ENCODE measurements at regions not wholly inside any gene's neighbourhood (a gene's known extent, or its start where the extent isn't known, plus 50 kb on each side); places are given as distances from the start of the nearest gene placed in this dataset.

DNA sequence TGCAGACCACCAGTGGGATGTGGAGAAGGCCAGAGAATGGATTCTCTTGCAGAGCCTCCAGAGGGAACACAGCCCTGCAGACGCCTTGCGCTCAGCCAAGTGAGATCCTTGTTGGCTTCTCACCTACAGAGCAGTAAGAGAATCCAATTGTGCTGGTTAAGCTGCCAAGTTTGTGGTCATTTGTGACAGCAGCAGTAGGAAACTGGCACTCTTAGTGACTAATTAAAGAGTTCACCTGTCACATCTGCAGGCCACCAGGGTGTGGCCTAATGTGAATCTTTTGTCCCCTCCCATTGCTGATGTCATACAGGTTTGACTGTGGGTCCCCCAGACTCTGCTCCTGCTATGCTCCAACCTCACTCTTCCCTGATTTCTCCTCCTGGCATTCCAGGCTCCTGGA is 235.9 kb downstream of the TFCP2L1 start:
- ChIA-PET POLR2A (no interaction called here), CTCF (no interaction called here)
- intact Hi-C loops (cut with micrococcal nuclease), result no loop called here
- Mint-ChIP-seq H3K9me3 (peaks cover 0 to 6% (median 0%) of the 10 kb centered on the region in 11 donors), H3K27me3 (peaks cover 0 to 14% (median 8%) of the 10 kb centered on the region in 5 donors), H3K36me3 (peaks cover 0 to 4% (median 0%) of the 10 kb centered on the region in 5 donors), H3K4me1 (no peaks in the 10 kb centered on the region), H3K27ac (no peak overlapping the region), H3K4me3 (no peak overlapping the region)
- Histone ChIP-seq H3K9me3 (ENCODE audit: control insufficient read depth in 2 of 3, low read length in 3 of 3) (no peaks in the 10 kb centered on the region), H3K27ac (ENCODE audit: low read depth, low read length) (no peak overlapping the region), H3K27me3 (ENCODE audit: control insufficient read depth in 2 of 2, insufficient read depth in 2 of 2, low read length in 2 of 2) (no peaks in the 10 kb centered on the region), H3K36me3 (ENCODE audit: control insufficient read depth in 2 of 3, insufficient read depth in 3 of 3, low read length in 3 of 3) (no peaks in the 10 kb centered on the region), H3K4me3 (ENCODE audit: low read length) (no peak overlapping the region), H3K4me1 (ENCODE audit: control insufficient read depth in 2 of 2, insufficient read depth in 2 of 2, low read length in 2 of 2) (no peaks in the 10 kb centered on the region)
- DNase-seq (no peak), ATAC-seq (no peak)

- Histone ChIP-seq H3K4me1 (ENCODE audit: control insufficient read depth in 2 of 2, insufficient read depth in 2 of 2, low read length in 2 of 2) (no peaks in the 10 kb centered on the region), H3K27me3 (ENCODE audit: control insufficient read depth in 2 of 2, insufficient read depth in 2 of 2, low read length in 2 of 2) (no peaks in the 10 kb centered on the region), H3K9me3 (ENCODE audit: control insufficient read depth in 2 of 3, low read length in 3 of 3) (no peaks in the 10 kb centered on the region), H3K36me3 (ENCODE audit: control insufficient read depth in 2 of 3, insufficient read depth in 3 of 3, low read length in 3 of 3) (no peaks in the 10 kb centered on the region), H3K4me3 (ENCODE audit: low read length) (no peak overlapping the region), H3K27ac (ENCODE audit: low read depth, low read length) (no peak overlapping the region)
- ATAC-seq (no peak), DNase-seq (no peak)
- Mint-ChIP-seq H3K4me1 (no peaks in the 10 kb centered on the region), H3K9me3 (peaks cover 0 to 7% (median under 1%) of the 10 kb centered on the region in 11 donors), H3K27me3 (peaks cover 0 to 14% (median 8%) of the 10 kb centered on the region in 5 donors), H3K4me3 (no peak overlapping the region), H3K27ac (no peak overlapping the region), H3K36me3 (peaks cover 0 to 4% (median 0%) of the 10 kb centered on the region in 5 donors)
- CTCF ChIA-PET, result no interaction called here
- intact Hi-C loops (cut with micrococcal nuclease), result no loop called here
- POLR2A ChIA-PET, result no interaction called here
These were observed 234.9 kb downstream of the TFCP2L1 start for GRCh38 chr2:121049950-121050585.

- intact Hi-C loops (cut with micrococcal nuclease), result no loop called here
- ATAC-seq (no peak), DNase-seq (no peak)
- Mint-ChIP-seq H3K4me3 (no peak overlapping the region), H3K27ac (no peak overlapping the region), H3K36me3 (peaks cover 0 to 4% (median 0%) of the 10 kb centered on the region in 5 donors), H3K4me1 (no peaks in the 10 kb centered on the region), H3K9me3 (peaks cover 0 to 8% (median 1%) of the 10 kb centered on the region in 11 donors), H3K27me3 (peaks cover 0 to 14% (median 8%) of the 10 kb centered on the region in 5 donors)
- ChIA-PET POLR2A (no interaction called here), CTCF (no interaction called here)
- Histone ChIP-seq H3K27ac (ENCODE audit: low read depth, low read length) (no peak overlapping the region), H3K36me3 (ENCODE audit: control insufficient read depth in 2 of 3, insufficient read depth in 3 of 3, low read length in 3 of 3) (no peaks in the 10 kb centered on the region), H3K4me1 (ENCODE audit: control insufficient read depth in 2 of 2, insufficient read depth in 2 of 2, low read length in 2 of 2) (no peaks in the 10 kb centered on the region), H3K9me3 (ENCODE audit: control insufficient read depth in 2 of 3, low read length in 3 of 3) (no peaks in the 10 kb centered on the region), H3K4me3 (ENCODE audit: low read length) (no peak overlapping the region), H3K27me3 (ENCODE audit: control insufficient read depth in 2 of 2, insufficient read depth in 2 of 2, low read length in 2 of 2) (no peaks in the 10 kb centered on the region)
These were observed 233.7 kb downstream of the TFCP2L1 start for GRCh38 chr2:121051311-121051710.

GRCh38 chr2:121052023-121052422 is 233.0 kb downstream of the TFCP2L1 start:
- Histone ChIP-seq H3K4me3 (ENCODE audit: low read length) (no peak overlapping the region), H3K27ac (ENCODE audit: low read depth, low read length) (no peak overlapping the region), H3K36me3 (ENCODE audit: control insufficient read depth in 2 of 3, insufficient read depth in 3 of 3, low read length in 3 of 3) (no peaks in the 10 kb centered on the region), H3K4me1 (ENCODE audit: control insufficient read depth in 2 of 2, insufficient read depth in 2 of 2, low read length in 2 of 2) (no peaks in the 10 kb centered on the region), H3K9me3 (ENCODE audit: control insufficient read depth in 2 of 3, low read length in 3 of 3) (no peaks in the 10 kb centered on the region), H3K27me3 (ENCODE audit: control insufficient read depth in 2 of 2, insufficient read depth in 2 of 2, low read length in 2 of 2) (no peaks in the 10 kb centered on the region)
- no peak overlapping the region for H3K27ac Mint-ChIP-seq
- ChIA-PET POLR2A (no interaction called here), CTCF (no interaction called here)
- DNase-seq (no peak), ATAC-seq (no peak)
- peaks cover 0 to 14% (median 6%) of the 10 kb centered on the region in 5 donors for H3K27me3 Mint-ChIP-seq
- no peak overlapping the region for H3K4me3 Mint-ChIP-seq
- H3K36me3 Mint-ChIP-seq, result peaks cover 0 to 4% (median 0%) of the 10 kb centered on the region in 5 donors
- H3K4me1 Mint-ChIP-seq, result no peaks in the 10 kb centered on the region
- intact Hi-C loops (cut with micrococcal nuclease), result no loop called here
- H3K9me3 Mint-ChIP-seq, result peaks cover 0 to 8% (median 1%) of the 10 kb centered on the region in 11 donors

DNA sequence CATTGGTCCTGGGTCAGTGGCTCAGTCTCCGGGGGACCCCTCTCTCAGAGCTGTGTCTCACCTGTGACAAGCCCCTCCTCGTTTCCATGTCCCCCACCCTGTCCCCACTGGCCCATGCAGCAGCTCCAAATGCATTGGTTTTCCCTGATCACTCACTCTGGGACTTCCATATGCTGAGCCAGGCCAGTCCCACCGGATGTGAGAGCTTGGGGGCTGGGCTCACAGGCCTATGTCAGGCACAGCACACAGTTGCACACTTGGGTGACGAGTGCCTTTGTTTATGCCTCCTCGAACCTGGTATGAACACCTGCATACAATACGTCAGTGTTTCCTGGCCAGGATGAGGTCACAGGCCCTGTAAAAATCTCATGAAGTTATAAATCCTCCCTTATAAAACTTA is 232.5 kb downstream of the TFCP2L1 start:
- peaks cover 0 to 4% (median 0%) of the 10 kb centered on the region in 5 donors for H3K36me3 Mint-ChIP-seq
- Histone ChIP-seq H3K9me3 (ENCODE audit: control insufficient read depth in 2 of 3, low read length in 3 of 3) (no peaks in the 10 kb centered on the region), H3K27ac (ENCODE audit: low read depth, low read length) (no peak overlapping the region), H3K4me3 (ENCODE audit: low read length) (no peak overlapping the region), H3K4me1 (ENCODE audit: control insufficient read depth in 2 of 2, insufficient read depth in 2 of 2, low read length in 2 of 2) (no peaks in the 10 kb centered on the region), H3K27me3 (ENCODE audit: control insufficient read depth in 2 of 2, insufficient read depth in 2 of 2, low read length in 2 of 2) (no peaks in the 10 kb centered on the region), H3K36me3 (ENCODE audit: control insufficient read depth in 2 of 3, insufficient read depth in 3 of 3, low read length in 3 of 3) (no peaks in the 10 kb centered on the region)
- ATAC-seq (no peak), DNase-seq (no peak)
- peaks cover 0 to 14% (median 6%) of the 10 kb centered on the region in 5 donors for H3K27me3 Mint-ChIP-seq
- POLR2A ChIA-PET, result no interaction called here
- intact Hi-C loops (cut with micrococcal nuclease), result no loop called here
- no peak overlapping the region for H3K4me3 Mint-ChIP-seq
- CTCF ChIA-PET, result no interaction called here
- no peak overlapping the region for H3K27ac Mint-ChIP-seq
- H3K9me3 Mint-ChIP-seq, result peaks cover 0 to 5% (median 1%) of the 10 kb centered on the region in 11 donors
- no peaks in the 10 kb centered on the region for H3K4me1 Mint-ChIP-seq

DNA sequence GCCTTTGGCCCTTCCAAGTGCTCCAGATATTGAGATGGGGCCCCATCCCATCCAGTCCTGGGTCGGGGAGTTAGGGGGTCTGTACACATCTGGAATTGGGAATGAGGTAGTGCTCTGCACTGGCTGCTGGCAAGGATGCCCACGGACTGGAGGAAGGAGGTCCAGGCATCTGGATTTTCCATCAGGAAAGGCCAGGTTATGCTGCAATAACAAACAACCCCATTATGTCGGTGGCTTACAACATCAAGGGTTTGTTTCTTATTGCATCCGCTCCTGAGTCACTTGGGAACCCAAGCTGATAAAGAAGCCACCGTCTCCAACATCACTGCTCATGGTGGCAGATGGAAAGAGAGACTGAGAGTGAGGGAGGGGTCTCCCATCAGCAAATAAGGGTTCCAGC is 229.9 kb downstream of the TFCP2L1 start:
- POLR2A ChIA-PET, result no interaction called here
- peaks cover 0 to 8% (median 5%) of the 10 kb centered on the region in 5 donors for H3K27me3 Mint-ChIP-seq
- ATAC-seq, result no peak

GRCh38 chr2:121055501-121055900 is 229.5 kb downstream of the TFCP2L1 start:
- no peak for ATAC-seq
- no peak for DNase-seq
- Mint-ChIP-seq H3K27ac (no peak overlapping the region), H3K4me1 (no peaks in the 10 kb centered on the region), H3K27me3 (peaks cover 0 to 8% (median 5%) of the 10 kb centered on the region in 5 donors), H3K4me3 (no peak overlapping the region), H3K36me3 (peaks cover 0 to 4% (median 0%) of the 10 kb centered on the region in 5 donors), H3K9me3 (peaks cover 0 to 5% (median 1%) of the 10 kb centered on the region in 11 donors)
- Histone ChIP-seq H3K36me3 (ENCODE audit: control insufficient read depth in 2 of 3, insufficient read depth in 3 of 3, low read length in 3 of 3) (no peaks in the 10 kb centered on the region), H3K4me3 (ENCODE audit: low read length) (no peak overlapping the region), H3K27ac (ENCODE audit: low read depth, low read length) (no peak overlapping the region), H3K27me3 (ENCODE audit: control insufficient read depth in 2 of 2, insufficient read depth in 2 of 2, low read length in 2 of 2) (no peaks in the 10 kb centered on the region), H3K9me3 (ENCODE audit: control insufficient read depth in 2 of 3, low read length in 3 of 3) (no peaks in the 10 kb centered on the region), H3K4me1 (ENCODE audit: control insufficient read depth in 2 of 2, insufficient read depth in 2 of 2, low read length in 2 of 2) (no peaks in the 10 kb centered on the region)
- ChIA-PET CTCF (no interaction called here), POLR2A (no interaction called here)
- intact Hi-C loops (cut with micrococcal nuclease), result no loop called here

More for the DNA sequence above, 229.9 kb downstream of the TFCP2L1 start:
- peaks cover 0 to 4% (median 0%) of the 10 kb centered on the region in 5 donors for H3K36me3 Mint-ChIP-seq
- Histone ChIP-seq H3K27ac (ENCODE audit: low read depth, low read length) (no peak overlapping the region), H3K4me3 (ENCODE audit: low read length) (no peak overlapping the region), H3K9me3 (ENCODE audit: control insufficient read depth in 2 of 3, low read length in 3 of 3) (no peaks in the 10 kb centered on the region), H3K36me3 (ENCODE audit: control insufficient read depth in 2 of 3, insufficient read depth in 3 of 3, low read length in 3 of 3) (no peaks in the 10 kb centered on the region), H3K27me3 (ENCODE audit: control insufficient read depth in 2 of 2, insufficient read depth in 2 of 2, low read length in 2 of 2) (no peaks in the 10 kb centered on the region), H3K4me1 (ENCODE audit: control insufficient read depth in 2 of 2, insufficient read depth in 2 of 2, low read length in 2 of 2) (no peaks in the 10 kb centered on the region)
- DNase-seq, result no peak
- no peak overlapping the region for H3K27ac Mint-ChIP-seq
- CTCF ChIA-PET, result no interaction called here
- intact Hi-C loops (cut with micrococcal nuclease), result no loop called here
- H3K4me3 Mint-ChIP-seq, result no peak overlapping the region
- peaks cover 0 to 5% (median 1%) of the 10 kb centered on the region in 11 donors for H3K9me3 Mint-ChIP-seq
- no peaks in the 10 kb centered on the region for H3K4me1 Mint-ChIP-seq

Data from naive thymus-derived CD4-positive, alpha-beta T cell (primary cell).